IMR-90 (cell line): ENCODE measurements at regions not wholly inside any gene's neighbourhood (a gene's known extent, or its start where the extent isn't known, plus 50 kb on each side); places are given as distances from the start of the nearest gene placed in this dataset.

ENCODE experiments used
- ATAC-seq: fragments of 200-7000 bp; cut with Tn5 transposase; 2 replicates; pipeline ENCODE4 v1.9.1; 2020; ENCODE audit warnings: low read depth, mild to moderate bottlenecking, moderate library complexity
- BruUV-seq: library from RNA; stranded (reverse); fragments of 400-500 nt; replicated peaks from 2 replicates; lab custom pipeline; 2021; lab: Mats Ljungman, UMichigan
- CTCF ChIA-PET: fragments of 300-600 bp; formaldehyde crosslinking; extraction: SDS; loops from one replicate; lab custom pipeline; 2021; ENCODE audit warnings: antibody characterized with exemption; lab: Yijun Ruan, JAX
- POLR2A ChIA-PET: fragments of 300-600 bp; sonication (Branson Sonifier 250); formaldehyde crosslinking; loops from one replicate; lab custom pipeline; 2022; ENCODE audit warnings: antibody characterized with exemption; ENCODE audit not compliant: unreplicated experiment; lab: Charles Lee
- DNase-seq: peaks from one replicate; pipeline ENCODE4 v3.0.0; 2013
- H2AFZ ChIP-seq: replicated peaks from 2 replicates; pipeline ENCODE3; 2013; ENCODE audit warnings: low read length, mild to moderate bottlenecking; ENCODE audit not compliant: poor library complexity
- H2AK5ac ChIP-seq: 2 replicates; pipeline ENCODE4 v1.6.1; 2013; ENCODE audit warnings: low read depth, low read length, inconsistent platforms
- H2AK9ac ChIP-seq: replicated peaks from 2 replicates; pipeline ENCODE3; 2013; ENCODE audit warnings: mild to moderate bottlenecking, low read depth, low read length, moderate library complexity; ENCODE audit not compliant: poor library complexity
- H2BK120ac ChIP-seq: 2 replicates; pipeline ENCODE4 v1.6.1; 2013; ENCODE audit warnings: low read depth, low read length, inconsistent platforms
- H2BK15ac ChIP-seq: 3 replicates; pipeline ENCODE4 v1.6.1; 2013; ENCODE audit warnings: low read depth, low read length, inconsistent platforms
- H2BK20ac ChIP-seq: 2 replicates; pipeline ENCODE4 v1.6.1; 2013; ENCODE audit warnings: low read depth, mild to moderate bottlenecking, inconsistent platforms, low read length, moderate library complexity
- H2BK5ac ChIP-seq: 2 replicates; pipeline ENCODE4 v1.6.1; 2013; ENCODE audit warnings: mild to moderate bottlenecking, low read depth, low read length, inconsistent platforms; ENCODE audit not compliant: poor library complexity, severe bottlenecking
- H3K14ac ChIP-seq: replicated peaks from 2 replicates; pipeline ENCODE4 v1.6.1; 2013; ENCODE audit warnings: low read depth, low read length, inconsistent platforms
- H3K18ac ChIP-seq: 2 replicates; pipeline ENCODE4 v1.6.1; 2013; ENCODE audit warnings: low read depth, low read length, control low read depth
- H3K23ac ChIP-seq: 2 replicates; pipeline ENCODE4 v1.6.1; 2013; ENCODE audit warnings: low read depth, low read length, inconsistent platforms
- H3K27ac ChIP-seq: 2 replicates; pipeline ENCODE4 v1.5.1; 2013; ENCODE audit warnings: mild to moderate bottlenecking, control low read depth, low read length; ENCODE audit not compliant: insufficient read depth
- H3K27me3 ChIP-seq: 2 replicates; pipeline ENCODE4 v1.6.1; 2013; ENCODE audit warnings: low read length; ENCODE audit not compliant: control insufficient read depth, insufficient read depth
- H3K36me3 ChIP-seq: 2 replicates; pipeline ENCODE4 v1.6.1; 2013; ENCODE audit warnings: low read length, mixed read lengths; ENCODE audit not compliant: control insufficient read depth, insufficient read depth
- H3K4ac ChIP-seq: 2 replicates; pipeline ENCODE4 v1.6.1; 2013; ENCODE audit warnings: low read depth, low read length, inconsistent platforms
- H3K4me1 ChIP-seq: 2 replicates; pipeline ENCODE4 v1.6.1; 2013; ENCODE audit warnings: low read length, mixed read lengths; ENCODE audit not compliant: control insufficient read depth, insufficient read depth
- H3K4me2 ChIP-seq: 2 replicates; pipeline ENCODE4 v1.6.1; 2013; ENCODE audit warnings: low read depth, mild to moderate bottlenecking, control low read depth, low read length, moderate library complexity
- H3K4me3 ChIP-seq: 2 replicates; pipeline ENCODE4 v1.5.1; 2013; ENCODE audit warnings: low read depth, mild to moderate bottlenecking, control low read depth, low read length, moderate library complexity; ENCODE audit not compliant: insufficient read depth
- H3K56ac ChIP-seq: 2 replicates; pipeline ENCODE4 v1.6.1; 2013; ENCODE audit warnings: low read length, inconsistent platforms; ENCODE audit not compliant: insufficient read depth; ENCODE audit errors: extremely low read depth
- H3K79me1 ChIP-seq, 2 experiments: 2 replicates each; pipeline ENCODE4 v1.6.1; 2013; ENCODE audit warnings: low read length in 2 of 2, inconsistent platforms in 1 of 2, low read depth in 1 of 2
- H3K9ac ChIP-seq: 2 replicates; pipeline ENCODE4 v1.6.1; 2013; ENCODE audit warnings: low read depth, low read length, control low read depth
- H3K9me1 ChIP-seq: 2 replicates; pipeline ENCODE4 v1.6.1; 2013; ENCODE audit warnings: low read length, inconsistent platforms; ENCODE audit not compliant: insufficient read depth
- H3K9me3 ChIP-seq: 2 replicates; pipeline ENCODE4 v1.6.1; 2013; ENCODE audit warnings: low read length; ENCODE audit not compliant: control insufficient read depth, insufficient read depth
- H4K20me1 ChIP-seq: 2 replicates; pipeline ENCODE4 v1.6.1; 2013; ENCODE audit warnings: low read length, inconsistent platforms; ENCODE audit not compliant: insufficient read depth
- H4K5ac ChIP-seq: 2 replicates; pipeline ENCODE4 v1.6.1; 2013; ENCODE audit warnings: mild to moderate bottlenecking, low read depth, low read length, control low read depth
- H4K8ac ChIP-seq, 2 experiments: 2 replicates each; pipeline ENCODE4 v1.6.1; 2013; ENCODE audit warnings: low read depth in 2 of 2, low read length in 2 of 2, control low read depth in 1 of 2, inconsistent platforms in 1 of 2
- H4K91ac ChIP-seq: 2 replicates; pipeline ENCODE4 v1.6.1; 2013; ENCODE audit warnings: low read depth, low read length, inconsistent platforms; ENCODE audit not compliant: insufficient read depth
- BHLHE40 ChIP-seq: fragments of 150-350 bp; IDR thresholded peaks from 2 replicates; pipeline ENCODE4 v1.6.1; 2016; ENCODE audit warnings: mild to moderate bottlenecking, low read depth, low read length
- CHD1 ChIP-seq: IDR thresholded peaks from 2 replicates; pipeline ENCODE4 v1.6.1; 2012; ENCODE audit warnings: low read depth, low read length, improper control_type of control experiment
- MAFK ChIP-seq: IDR thresholded peaks from 2 replicates; pipeline ENCODE4 v1.6.1; 2012; ENCODE audit warnings: low read depth, low read length, improper control_type of control experiment
- MAZ ChIP-seq: IDR thresholded peaks from 2 replicates; pipeline ENCODE4 v1.6.1; 2012; ENCODE audit warnings: low read depth, mild to moderate bottlenecking, low read length, improper control_type of control experiment, moderate library complexity, borderline replicate concordance
- MXI1 ChIP-seq: IDR thresholded peaks from 2 replicates; pipeline ENCODE4 v1.6.1; 2012; ENCODE audit warnings: low read depth, mild to moderate bottlenecking, low read length, moderate library complexity, borderline replicate concordance
- NFE2L2 ChIP-seq: fragments of 150-350 bp; IDR thresholded peaks from 2 replicates; pipeline ENCODE4 v1.6.1; 2016; ENCODE audit warnings: low read depth, mild to moderate bottlenecking, low read length
- POLR2A ChIP-seq: IDR thresholded peaks from 2 replicates; pipeline ENCODE4 v1.6.1; 2012; ENCODE audit warnings: mild to moderate bottlenecking, low read depth, low read length
- RAD21 ChIP-seq: IDR thresholded peaks from 2 replicates; pipeline ENCODE4 v1.6.1; 2012; ENCODE audit warnings: low read length, improper control_type of control experiment
- RCOR1 ChIP-seq: IDR thresholded peaks from 2 replicates; pipeline ENCODE4 v1.6.1; 2012; ENCODE audit warnings: mild to moderate bottlenecking, low read length, improper control_type of control experiment; ENCODE audit not compliant: insufficient replicate concordance
- WGBS, 2 experiments: methylation state at CpG; one replicate each; pipeline versions ENCODE4 v1.1.5 to v1.1.7; 2013; ENCODE audit warnings: missing lambda C conversion rate in 2 of 2; ENCODE audit not compliant: insufficient read length in 1 of 2; ENCODE audit errors: extremely low coverage in 2 of 2; 5-methylcytosine and 5-hydroxymethylcytosine counted together
- dilution Hi-C: fragments of 300-500 bp; cut with HindIII; formaldehyde crosslinking; loops from one replicate; pipeline ENCODE4 v1.14.3; 2018; ENCODE audit warnings: low sequenced_read_pairs; ENCODE audit not compliant: unreplicated experiment
- in situ Hi-C: fragments of 300-500 bp; cut with MboI; formaldehyde crosslinking; loops from 3 replicates; pipeline ENCODE4 v1.14.3; 2019; ENCODE audit warnings: low sequenced_read_pairs, inconsistent platforms, mixed read lengths
- intact Hi-C: fragments of 100-400 bp; cut with micrococcal nuclease; formaldehyde crosslinking; loops from 2 replicates; pipeline ENCODE4 v1.10.0; 2022
- TF ChIP-seq, protein P1 (sequence below): fragments of 150-350 bp; IDR thresholded peaks from 2 replicates; pipeline ENCODE4 v1.6.1; 2017; ENCODE audit warnings: mild to moderate bottlenecking, antibody characterized with exemption, low read length, low read depth
- TF ChIP-seq, protein P2 (sequence below): conservative IDR thresholded peaks from 2 replicates; pipeline ENCODE4 v1.5.1; 2012; ENCODE audit warnings: mild to moderate bottlenecking, low read depth, low read length, improper control_type of control experiment

DNA sequence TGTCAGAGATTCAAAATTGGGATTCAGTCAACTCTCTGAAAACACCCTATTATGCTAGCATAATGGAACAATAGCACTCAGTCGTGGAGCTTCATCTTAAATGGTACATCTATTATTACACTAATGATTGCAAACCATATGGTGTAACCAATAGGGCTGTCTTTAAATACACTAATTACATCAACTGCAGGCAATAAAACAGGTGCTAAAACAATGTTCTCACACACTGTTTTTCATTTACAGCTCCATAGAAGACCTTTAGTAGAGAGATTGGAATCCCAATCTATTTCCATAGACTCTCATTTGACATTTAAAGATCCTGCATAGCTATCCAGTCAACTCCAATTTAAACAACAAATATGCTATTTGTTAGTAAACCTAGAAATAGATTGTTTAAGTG is 1917.4 kb downstream of the OLFM4 start:
- Histone ChIP-seq H3K9ac (no peak overlapping the region), H3K56ac (no peak overlapping the region), H2AK5ac (no peak overlapping the region), H2BK5ac (no peak overlapping the region), H4K8ac (no peak overlapping the region), H4K91ac (no peak overlapping the region), H3K27me3 (no peaks in the 10 kb centered on the region), H3K18ac (no peak overlapping the region), H3K9me1 (no peaks in the 10 kb centered on the region), H3K27ac (no peak overlapping the region), H3K4me2 (no peak overlapping the region), H3K4me1 (no peaks in the 10 kb centered on the region), H2BK120ac (no peak overlapping the region), H3K14ac (no peak overlapping the region), H2AK9ac (no peak overlapping the region), H3K36me3 (no peaks in the 10 kb centered on the region), H3K23ac (no peak overlapping the region), H4K20me1 (no peaks in the 10 kb centered on the region), H3K79me1 (no peaks in the 10 kb centered on the region), H3K4ac (no peak overlapping the region), H2BK15ac (no peak overlapping the region), H3K9me3 (peaks cover 5% of the 10 kb centered on the region), H4K5ac (no peak overlapping the region), H3K4me3 (no peak overlapping the region), H2AFZ (no peak overlapping the region), H2BK20ac (no peak overlapping the region)
- WGBS, 2 experiments: no CpG with 5 or more reads among the region's 1 CpG
- dilution Hi-C loops (no loop called here), intact Hi-C loops (no loop called here), in situ Hi-C loops (no loop called here)
- no TSS peak for BruUV-seq
- no peak for ATAC-seq
- ChIA-PET CTCF (no interaction called here), POLR2A (no interaction called here)
- no peak for DNase-seq
- TF ChIP-seq RCOR1 (no peak), CHD1 (no peak), NFE2L2 (no peak), MAFK (no peak), MXI1 (no peak), POLR2A (no peak), BHLHE40 (no peak), RAD21 (no peak), MAZ (no peak)
- TF ChIP-seq, protein P1, sequence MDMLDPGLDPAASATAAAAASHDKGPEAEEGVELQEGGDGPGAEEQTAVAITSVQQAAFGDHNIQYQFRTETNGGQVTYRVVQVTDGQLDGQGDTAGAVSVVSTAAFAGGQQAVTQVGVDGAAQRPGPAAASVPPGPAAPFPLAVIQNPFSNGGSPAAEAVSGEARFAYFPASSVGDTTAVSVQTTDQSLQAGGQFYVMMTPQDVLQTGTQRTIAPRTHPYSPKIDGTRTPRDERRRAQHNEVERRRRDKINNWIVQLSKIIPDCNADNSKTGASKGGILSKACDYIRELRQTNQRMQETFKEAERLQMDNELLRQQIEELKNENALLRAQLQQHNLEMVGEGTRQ: no peak
- TF ChIP-seq, protein P2, sequence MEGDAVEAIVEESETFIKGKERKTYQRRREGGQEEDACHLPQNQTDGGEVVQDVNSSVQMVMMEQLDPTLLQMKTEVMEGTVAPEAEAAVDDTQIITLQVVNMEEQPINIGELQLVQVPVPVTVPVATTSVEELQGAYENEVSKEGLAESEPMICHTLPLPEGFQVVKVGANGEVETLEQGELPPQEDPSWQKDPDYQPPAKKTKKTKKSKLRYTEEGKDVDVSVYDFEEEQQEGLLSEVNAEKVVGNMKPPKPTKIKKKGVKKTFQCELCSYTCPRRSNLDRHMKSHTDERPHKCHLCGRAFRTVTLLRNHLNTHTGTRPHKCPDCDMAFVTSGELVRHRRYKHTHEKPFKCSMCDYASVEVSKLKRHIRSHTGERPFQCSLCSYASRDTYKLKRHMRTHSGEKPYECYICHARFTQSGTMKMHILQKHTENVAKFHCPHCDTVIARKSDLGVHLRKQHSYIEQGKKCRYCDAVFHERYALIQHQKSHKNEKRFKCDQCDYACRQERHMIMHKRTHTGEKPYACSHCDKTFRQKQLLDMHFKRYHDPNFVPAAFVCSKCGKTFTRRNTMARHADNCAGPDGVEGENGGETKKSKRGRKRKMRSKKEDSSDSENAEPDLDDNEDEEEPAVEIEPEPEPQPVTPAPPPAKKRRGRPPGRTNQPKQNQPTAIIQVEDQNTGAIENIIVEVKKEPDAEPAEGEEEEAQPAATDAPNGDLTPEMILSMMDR: no peak
